ENCODE measurements at regions not wholly inside any gene's neighbourhood (a gene's known extent, or its start where the extent isn't known, plus 50 kb on each side); places are given as distances from the start of the nearest gene placed in this dataset.
"Not testable (repeated sequence)": the region's sequence is repeated elsewhere in the genome, so short reads cannot be mapped to it uniquely, and the experiment has no call there.

- RAD21 ChIA-PET (ENCODE audit: low non-redundant PET in 1 of 2, low total read pairs in 2 of 2, uncharacterized antibody in 2 of 2, unreplicated experiment in 2 of 2): no interaction called here
- Histone ChIP-seq H3K9me2 (ENCODE audit: insufficient read depth) (no peaks in the 10 kb centered on the region), H3K27me3 (ENCODE audit: insufficient read depth, low read length) (no peaks in the 10 kb centered on the region), H3K4me2 (ENCODE audit: low read length) (no peak overlapping the region), H3K9ac (ENCODE audit: low read length) (no peak overlapping the region), H3K4me3 (replicated peaks in 1 of 2; ENCODE audit: low read depth in 1 of 2, low read length in 2 of 2) (no peak overlapping the region), H3K4me1 (ENCODE audit: control insufficient read depth in 1 of 2, insufficient read depth in 2 of 2, low read length in 2 of 2) (no peaks in the 10 kb centered on the region), H3K9me3 (ENCODE audit: control insufficient read depth in 1 of 2, insufficient read depth in 1 of 2, low read depth in 1 of 2, low read length in 2 of 2) (peaks cover 0 to 13% of the 10 kb centered on the region in 2 experiments; a peak in 3 of 4 replicates), H4K20me1 (ENCODE audit: insufficient read depth) (no peaks in the 10 kb centered on the region), H2AFZ (ENCODE audit: low read depth, low read length, poor library complexity, severe bottlenecking) (no peak overlapping the region), H3K36me3 (ENCODE audit: control insufficient read depth in 1 of 2, insufficient read depth in 2 of 2, low read length in 2 of 2) (no peaks in the 10 kb centered on the region), H3K27ac (ENCODE audit: low read depth, low read length) (no peak overlapping the region), H3K79me2 (ENCODE audit: insufficient read depth, low read length) (no peaks in the 10 kb centered on the region)
- POLR2A ChIA-PET: no interaction called here
- ATAC-seq: no peak
- no peak for TF ChIP-seq SIN3A (IDR thresholded peaks at IDR 0.05; ENCODE audit: low read depth)
- no TSS peak for BruUV-seq (replicated peaks)
- no peak for DNase-seq (ENCODE audit: low read depth, low spot score)
- intact Hi-C loops (cut with micrococcal nuclease): no loop called here
- CTCF ChIA-PET: no interaction called here
Measured at GRCh38 chr7:9391984-9392383, 958.6 kb downstream of the NXPH1 start.

- H3K9me2 ChIP-seq (ENCODE audit: insufficient read depth); ATAC-seq; H3K4me1 ChIP-seq (ENCODE audit: control insufficient read depth in 1 of 2, insufficient read depth in 2 of 2, low read length in 2 of 2); H3K79me2 ChIP-seq (ENCODE audit: insufficient read depth, low read length); POLR2A ChIA-PET; H3K4me2 ChIP-seq (ENCODE audit: low read length); H3K27me3 ChIP-seq (ENCODE audit: insufficient read depth, low read length); H3K9me3 ChIP-seq (ENCODE audit: control insufficient read depth in 1 of 2, insufficient read depth in 1 of 2, low read depth in 1 of 2, low read length in 2 of 2); H3K9ac ChIP-seq (ENCODE audit: low read length); H3K36me3 ChIP-seq (ENCODE audit: control insufficient read depth in 1 of 2, insufficient read depth in 2 of 2, low read length in 2 of 2); RAD21 ChIA-PET (ENCODE audit: low non-redundant PET in 1 of 2, low total read pairs in 2 of 2, uncharacterized antibody in 2 of 2, unreplicated experiment in 2 of 2); DNase-seq (ENCODE audit: low read depth, low spot score); H3K27ac ChIP-seq (ENCODE audit: low read depth, low read length); H4K20me1 ChIP-seq (ENCODE audit: insufficient read depth); BruUV-seq (replicated peaks); CTCF ChIA-PET; H2AFZ ChIP-seq (ENCODE audit: low read depth, low read length, poor library complexity, severe bottlenecking); intact Hi-C loops (cut with micrococcal nuclease); H3K4me3 ChIP-seq (replicated peaks in 1 of 2; ENCODE audit: low read depth in 1 of 2, low read length in 2 of 2): not testable (repeated sequence)
Measured at GRCh38 chr7:9404386-9404785, 971.0 kb downstream of the NXPH1 start.

GRCh38 chr7:9407816-9408215, 974.4 kb downstream of the NXPH1 start:
- CTCF ChIA-PET: no interaction called here
- RAD21 ChIA-PET (ENCODE audit: low non-redundant PET in 1 of 2, low total read pairs in 2 of 2, uncharacterized antibody in 2 of 2, unreplicated experiment in 2 of 2): no interaction called here
- no peak for ATAC-seq
- TF ChIP-seq ZNF274 (IDR thresholded peaks at IDR 0.05; ENCODE audit: low read depth, low read length): no peak
- no peak for TF ChIP-seq SP1 (IDR thresholded peaks at IDR 0.05; ENCODE audit: low read depth)
- no peak for TF ChIP-seq REST (IDR thresholded peaks at IDR 0.05; ENCODE audit: low read depth)
- TF ChIP-seq YY1 (IDR thresholded peaks at IDR 0.05; ENCODE audit: extremely low read depth, insufficient replicate concordance, low read depth, low read length): no peak
- no peak for TF ChIP-seq ATF3 (IDR thresholded peaks at IDR 0.05)
- TF ChIP-seq JUND (IDR thresholded peaks at IDR 0.05): no peak
- no peak for TF ChIP-seq EZH2phosphoT487 (IDR thresholded peaks at IDR 0.05; ENCODE audit: borderline replicate concordance)
- no peak for TF ChIP-seq TCF7L2 (IDR thresholded peaks at IDR 0.05; ENCODE audit: borderline replicate concordance, extremely low read depth, insufficient read depth, insufficient read length)
- no peak for TF ChIP-seq POLR2AphosphoS5 (IDR thresholded peaks at IDR 0.05; ENCODE audit: low read depth, low read length)
- TF ChIP-seq SIN3A (IDR thresholded peaks at IDR 0.05; ENCODE audit: low read depth): no peak
- TF ChIP-seq CEBPB (IDR thresholded peaks at IDR 0.05; ENCODE audit: low read depth): no peak
- TF ChIP-seq RAD21 (IDR thresholded peaks at IDR 0.05; ENCODE audit: low read depth): no peak

More at GRCh38 chr7:9407816-9408215, 974.4 kb downstream of the NXPH1 start:
- no peaks in the 10 kb centered on the region for H3K27me3 ChIP-seq (ENCODE audit: insufficient read depth, low read length)
- POLR2A ChIA-PET: no interaction called here
- no peaks in the 10 kb centered on the region for H3K4me1 ChIP-seq (ENCODE audit: control insufficient read depth in 1 of 2, insufficient read depth in 2 of 2, low read length in 2 of 2)
- H3K4me2 ChIP-seq (ENCODE audit: low read length): no peak overlapping the region
- H3K27ac ChIP-seq (ENCODE audit: low read depth, low read length): no peak overlapping the region
- no peaks in the 10 kb centered on the region for H3K79me2 ChIP-seq (ENCODE audit: insufficient read depth, low read length)
- H3K36me3 ChIP-seq (ENCODE audit: control insufficient read depth in 1 of 2, insufficient read depth in 2 of 2, low read length in 2 of 2): no peaks in the 10 kb centered on the region
- no TSS peak for BruUV-seq (replicated peaks)
- H3K9ac ChIP-seq (ENCODE audit: low read length): no peak overlapping the region
- H3K9me3 ChIP-seq (ENCODE audit: control insufficient read depth in 1 of 2, insufficient read depth in 1 of 2, low read depth in 1 of 2, low read length in 2 of 2): peaks cover 3 to 6% of the 10 kb centered on the region in 2 experiments; a peak in 2 of 4 replicates
- no peak for DNase-seq (ENCODE audit: low read depth, low spot score)
- no peaks in the 10 kb centered on the region for H3K9me2 ChIP-seq (ENCODE audit: insufficient read depth)
- H4K20me1 ChIP-seq (ENCODE audit: insufficient read depth): no peaks in the 10 kb centered on the region; the same call in 1 of the 2 replicates
- H2AFZ ChIP-seq (ENCODE audit: low read depth, low read length, poor library complexity, severe bottlenecking): no peak overlapping the region
- intact Hi-C loops (cut with micrococcal nuclease): no loop called here
- H3K4me3 ChIP-seq (replicated peaks in 1 of 2; ENCODE audit: low read depth in 1 of 2, low read length in 2 of 2): no peak overlapping the region
